Testis (tissue), 2 donors: ENCODE measurements at regions not wholly inside any gene's neighbourhood (a gene's known extent, or its start where the extent isn't known, plus 50 kb on each side); places are given as distances from the start of the nearest gene placed in this dataset.

Source experiments
- DNase-seq: peaks from one replicate; pipeline ENCODE4 v3.0.0-alpha.2; 2019
- H3K27ac ChIP-seq, 2 donors: fragments of 200-600 bp; sonication (generic); one replicate each; pipeline ENCODE4 v1.5.1; 2019
- H3K27me3 ChIP-seq: fragments of 200-600 bp; sonication (generic); one replicate; pipeline ENCODE4 v1.5.1; 2019
- H3K36me3 ChIP-seq: fragments of 200-600 bp; sonication (generic); one replicate; pipeline ENCODE4 v1.5.1; 2017; ENCODE audit warnings: low read depth; ENCODE audit errors: missing control alignments
- H3K4me1 ChIP-seq: fragments of 200-600 bp; sonication (generic); one replicate; pipeline ENCODE4 v1.5.1; 2019
- H3K4me3 ChIP-seq, 2 donors: fragments of 200-600 bp; sonication (generic); one replicate each; pipeline ENCODE4 v1.5.1; 2017 to 2019
- H3K9me3 ChIP-seq: fragments of 200-600 bp; sonication (generic); one replicate; pipeline ENCODE4 v1.5.1; 2017
- POLR2A ChIP-seq: fragments of 450-650 bp; IDR thresholded peaks from one replicate; pipeline ENCODE4 v1.6.1; 2017; ENCODE audit warnings: antibody characterized with exemption, mild to moderate bottlenecking, moderate library complexity
- WGBS, 2 donors: methylation state at CpG; one replicate each; pipeline ENCODE4 v1.1.5; 2018; 5-methylcytosine and 5-hydroxymethylcytosine counted together
- intact Hi-C: fragments of 100-400 bp; cut with DNase I; formaldehyde crosslinking; loops from one replicate; pipeline ENCODE4 v1.15.1; 2023; ENCODE audit warnings: low total_unique reads
- TF ChIP-seq, protein P1 (sequence below), 3 experiments: fragments of 450-650 bp in 2 of 3; fragments of 200-600 bp in 1 of 3; sonication (generic) in 1 of 3; IDR thresholded peaks; one replicate each; pipeline ENCODE4 v1.5.1; 2016 to 2019; ENCODE audit warnings: antibody characterized with exemption in 3 of 3, mild to moderate bottlenecking in 2 of 3, moderate library complexity in 1 of 3

DNA sequence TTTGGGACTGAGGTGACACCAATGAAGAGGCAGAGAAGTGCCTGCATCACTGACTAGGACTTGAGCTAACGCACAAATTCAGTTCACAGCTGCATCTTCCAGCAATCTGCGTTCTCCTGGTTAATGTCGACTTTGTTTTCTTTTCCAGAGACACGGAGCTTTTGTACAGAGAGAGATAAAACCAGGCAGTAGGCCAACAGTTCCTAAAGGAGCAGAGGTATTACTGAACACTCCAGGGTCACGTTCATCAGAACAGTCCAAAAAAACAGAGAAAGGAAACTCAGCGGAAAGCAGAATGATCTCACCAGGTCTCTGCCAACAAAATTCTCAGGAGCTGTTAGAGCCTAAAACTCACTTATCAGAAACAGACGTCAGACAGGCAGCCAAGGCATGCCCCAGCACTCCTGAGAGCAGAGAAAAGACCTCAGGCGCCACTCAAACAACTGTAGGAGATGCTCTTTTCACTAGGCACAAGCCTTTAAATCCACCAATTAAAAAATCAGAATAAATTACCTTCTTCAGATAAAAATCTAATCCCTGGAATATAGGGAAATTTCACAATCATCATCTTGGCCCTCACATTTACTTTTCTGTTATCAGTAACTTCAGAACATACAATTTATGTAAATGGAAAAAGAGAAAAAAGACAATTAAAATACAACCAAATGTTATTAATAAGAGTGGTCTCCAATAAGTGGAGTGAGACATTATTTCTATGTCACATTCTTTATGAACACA, 95.9 kb upstream of the SPTBN1 start:
- no peak for TF ChIP-seq POLR2A
- TF ChIP-seq, protein P1, sequence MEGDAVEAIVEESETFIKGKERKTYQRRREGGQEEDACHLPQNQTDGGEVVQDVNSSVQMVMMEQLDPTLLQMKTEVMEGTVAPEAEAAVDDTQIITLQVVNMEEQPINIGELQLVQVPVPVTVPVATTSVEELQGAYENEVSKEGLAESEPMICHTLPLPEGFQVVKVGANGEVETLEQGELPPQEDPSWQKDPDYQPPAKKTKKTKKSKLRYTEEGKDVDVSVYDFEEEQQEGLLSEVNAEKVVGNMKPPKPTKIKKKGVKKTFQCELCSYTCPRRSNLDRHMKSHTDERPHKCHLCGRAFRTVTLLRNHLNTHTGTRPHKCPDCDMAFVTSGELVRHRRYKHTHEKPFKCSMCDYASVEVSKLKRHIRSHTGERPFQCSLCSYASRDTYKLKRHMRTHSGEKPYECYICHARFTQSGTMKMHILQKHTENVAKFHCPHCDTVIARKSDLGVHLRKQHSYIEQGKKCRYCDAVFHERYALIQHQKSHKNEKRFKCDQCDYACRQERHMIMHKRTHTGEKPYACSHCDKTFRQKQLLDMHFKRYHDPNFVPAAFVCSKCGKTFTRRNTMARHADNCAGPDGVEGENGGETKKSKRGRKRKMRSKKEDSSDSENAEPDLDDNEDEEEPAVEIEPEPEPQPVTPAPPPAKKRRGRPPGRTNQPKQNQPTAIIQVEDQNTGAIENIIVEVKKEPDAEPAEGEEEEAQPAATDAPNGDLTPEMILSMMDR (IDR thresholded peaks at IDR 0.05), result no peak
- WGBS, 2 donors, result 23 to 30% methylated on average over 8 of the region's 8 CpGs
- H3K27me3 ChIP-seq, result no peaks in the 10 kb centered on the region
- no peaks in the 10 kb centered on the region for H3K9me3 ChIP-seq
- intact Hi-C loops, result no loop called here
- peak; percentile 79 for DNase-seq
- no peak overlapping the region for H3K4me3 ChIP-seq
- no peaks in the 10 kb centered on the region for H3K36me3 ChIP-seq
- H3K27ac ChIP-seq, result peak overlapping the region; percentile 22 to 60
- peaks cover 11% of the 10 kb centered on the region for H3K4me1 ChIP-seq

DNA sequence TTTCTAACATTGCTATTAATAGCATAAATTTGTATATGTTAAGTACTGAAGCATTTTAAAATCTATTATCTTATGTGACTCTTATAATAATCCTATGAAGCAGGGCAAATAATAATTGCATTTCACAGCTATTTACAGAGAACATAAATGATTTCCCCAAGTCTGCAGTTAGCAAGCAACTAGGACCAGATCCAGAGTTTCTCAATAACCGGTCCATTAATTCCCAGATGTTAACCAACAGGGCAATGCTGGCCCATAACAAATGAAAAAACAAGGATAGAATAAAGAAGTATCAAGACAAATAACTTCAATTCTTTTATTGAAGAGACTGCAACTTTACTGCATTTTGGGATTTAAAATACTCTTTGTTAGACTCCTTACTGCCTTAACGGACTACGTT, 91.7 kb upstream of the SPTBN1 start:
- intact Hi-C loops, result no loop called here
- DNase-seq, result no peak
- H3K27me3 ChIP-seq, result no peaks in the 10 kb centered on the region
- 78 to 80% methylated on average over 3 of the region's 3 CpGs for WGBS, 2 donors
- no peaks in the 10 kb centered on the region for H3K36me3 ChIP-seq
- H3K27ac ChIP-seq, result no peak overlapping the region
- H3K4me3 ChIP-seq, result no peak overlapping the region
- no peaks in the 10 kb centered on the region for H3K9me3 ChIP-seq
- H3K4me1 ChIP-seq, result peaks cover 11% of the 10 kb centered on the region
- no peak for TF ChIP-seq POLR2A
- TF ChIP-seq, protein P1 (IDR thresholded peaks at IDR 0.05), result no peak

DNA sequence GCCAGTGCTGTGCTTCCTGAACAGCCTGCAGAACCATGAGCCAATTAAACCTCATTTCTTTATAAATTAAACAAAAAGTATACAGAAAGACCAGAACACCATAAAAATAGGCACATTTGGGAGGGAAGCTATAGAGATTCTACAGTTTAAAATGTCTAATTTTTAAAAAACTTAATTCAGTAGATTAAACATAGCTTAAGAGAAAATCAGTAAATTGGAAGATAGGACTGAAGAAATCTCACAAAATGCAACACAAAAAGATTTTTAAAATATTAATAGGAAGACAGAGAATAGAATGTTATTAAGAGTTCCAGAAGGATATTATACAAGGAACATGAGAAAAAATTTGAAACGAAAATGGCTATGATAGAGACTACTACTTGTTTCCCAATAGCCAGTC, 90.5 kb upstream of the SPTBN1 start:
- intact Hi-C loops, result no loop called here
- no peak for DNase-seq
- WGBS, 2 donors, result 98 to 100% methylated on average over 1 of the region's 1 CpG
- H3K36me3 ChIP-seq, result no peaks in the 10 kb centered on the region
- TF ChIP-seq, protein P1 (IDR thresholded peaks at IDR 0.05), result no peak
- TF ChIP-seq POLR2A, result no peak
- H3K27ac ChIP-seq, result no peak overlapping the region
- H3K27me3 ChIP-seq, result no peaks in the 10 kb centered on the region
- H3K9me3 ChIP-seq, result no peaks in the 10 kb centered on the region
- peaks cover 3% of the 10 kb centered on the region for H3K4me1 ChIP-seq
- no peak overlapping the region for H3K4me3 ChIP-seq

DNA sequence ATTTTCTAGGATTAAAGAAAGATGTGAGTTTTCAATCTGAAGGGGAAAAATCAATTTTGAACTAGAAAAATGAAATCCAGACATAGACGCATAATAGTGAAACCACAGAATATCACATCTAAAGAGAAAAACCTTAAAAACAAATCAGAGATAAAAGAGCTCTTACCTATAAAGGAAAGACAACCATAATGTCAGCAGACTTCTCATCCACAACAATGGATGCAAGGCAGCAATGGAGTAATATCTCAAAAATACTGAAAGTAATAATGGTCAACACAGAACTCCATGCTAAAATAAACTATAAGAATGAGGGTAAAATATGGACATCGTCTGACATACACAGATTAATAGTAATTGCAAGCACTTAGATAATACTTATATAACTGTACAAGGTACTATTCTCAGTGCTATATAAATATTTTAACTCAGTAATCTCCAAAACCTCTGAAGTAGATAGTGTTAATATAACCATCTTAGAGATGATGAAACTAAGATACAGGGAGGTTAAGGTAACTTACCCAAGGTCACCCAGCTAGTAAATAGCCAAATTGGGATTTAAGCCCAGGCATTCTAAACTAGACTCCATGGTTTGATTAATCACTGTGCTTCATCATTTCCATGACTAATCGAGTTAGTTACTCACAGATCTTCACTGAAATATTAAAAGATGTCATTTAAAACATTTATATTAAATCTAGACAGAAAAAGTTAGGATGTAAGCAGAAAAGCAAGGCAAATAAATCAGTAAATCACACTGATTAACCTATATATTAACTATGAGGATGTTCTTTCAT, 89.4 kb upstream of the SPTBN1 start:
- TF ChIP-seq, protein P1 (IDR thresholded peaks at IDR 0.05), result no peak
- no peak for TF ChIP-seq POLR2A
- WGBS, 2 donors, result 80 to 95% methylated on average over 3 of the region's 3 CpGs
- no peaks in the 10 kb centered on the region for H3K9me3 ChIP-seq
- no peak overlapping the region for H3K4me3 ChIP-seq
- H3K27me3 ChIP-seq, result no peaks in the 10 kb centered on the region
- DNase-seq, result no peak
- intact Hi-C loops, result no loop called here
- H3K27ac ChIP-seq, result no peak overlapping the region
- H3K36me3 ChIP-seq, result no peaks in the 10 kb centered on the region
- peaks cover 6% of the 10 kb centered on the region for H3K4me1 ChIP-seq
